HG02852 (cell line): ENCODE measurements at regions not wholly inside any gene's neighbourhood (a gene's known extent, or its start where the extent isn't known, plus 50 kb on each side); places are given as distances from the start of the nearest gene placed in this dataset.

Experiments used
- ATAC-seq: cut with Tn5 transposase; IDR thresholded peaks from one replicate; pipeline ENCODE4 v1.9.1; 2021; ENCODE audit warnings: mild to moderate bottlenecking, moderate library complexity; ENCODE audit not compliant: unreplicated experiment

DNA sequence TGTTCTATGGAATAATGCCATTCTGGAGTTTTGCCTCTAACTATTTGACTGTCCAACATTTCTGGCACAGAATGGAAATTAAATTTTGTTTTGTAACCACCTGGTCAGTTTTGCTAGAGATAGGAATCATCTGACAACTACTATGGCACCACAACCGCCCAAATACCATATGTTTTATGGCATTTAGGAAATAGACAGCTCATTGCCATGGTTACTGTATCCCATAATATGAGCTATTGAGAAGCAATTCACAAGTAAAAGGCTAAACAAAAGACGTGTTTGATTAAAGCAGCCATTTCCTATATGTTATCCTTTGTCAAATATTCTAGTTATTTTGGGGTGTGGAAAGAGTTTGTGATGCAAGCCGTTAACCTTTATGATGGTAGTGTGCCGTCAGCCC, 1105.3 kb upstream of the LCORL start:
- no peak for ATAC-seq

DNA sequence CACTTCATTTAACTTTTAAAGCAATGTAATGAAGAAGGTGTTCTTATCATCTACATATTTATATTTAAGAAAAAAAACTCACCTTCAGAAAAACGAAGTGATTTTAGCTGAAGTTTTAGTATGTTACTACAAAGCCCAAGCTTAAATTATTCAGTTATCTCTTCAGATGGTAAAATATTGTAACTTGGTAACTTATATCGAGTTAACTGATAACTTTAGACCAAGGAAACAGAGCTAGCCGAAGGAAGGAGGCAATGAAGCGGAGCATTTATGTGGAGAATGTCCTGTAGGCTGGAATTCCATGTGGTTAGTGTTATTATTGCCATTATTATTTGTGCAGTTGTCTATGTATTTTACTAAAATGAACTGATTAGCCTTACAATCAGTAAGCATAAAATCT, 1102.1 kb upstream of the LCORL start:
- no peak for ATAC-seq

- no peak for ATAC-seq
Measured at GRCh38 chr4:19119904-19120560, 1098.5 kb upstream of the LCORL start.

- no peak for ATAC-seq
Measured at GRCh38 chr4:19117022-19117421, 1095.5 kb upstream of the LCORL start.

DNA sequence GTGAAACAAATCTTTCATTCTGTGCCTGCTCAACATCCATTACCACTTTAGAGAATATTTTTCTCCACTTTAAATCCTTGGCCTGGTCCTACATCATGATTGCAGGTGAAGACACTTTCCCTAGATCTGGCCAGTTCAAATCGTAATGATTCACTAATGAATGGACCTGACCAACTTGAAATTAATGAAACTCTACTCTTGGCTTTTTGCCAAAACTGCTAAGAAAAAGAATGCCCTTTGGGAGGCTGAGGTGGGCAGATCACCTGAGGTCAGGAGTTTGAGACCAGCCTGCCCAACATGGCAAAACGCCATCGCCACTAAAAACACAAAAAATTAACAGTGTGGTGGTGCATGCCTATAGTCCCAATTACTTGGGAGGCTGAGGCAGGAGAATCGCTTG, 1082.6 kb upstream of the LCORL start:
- no peak for ATAC-seq

- no peak for ATAC-seq
Measured at GRCh38 chr4:19095491-19096046, 1074.0 kb upstream of the LCORL start.

GRCh38 chr4:19093951-19094350, 1072.4 kb upstream of the LCORL start:
- no peak for ATAC-seq

- no peak for ATAC-seq
Measured at GRCh38 chr4:19092797-19093196, 1071.2 kb upstream of the LCORL start.

GRCh38 chr4:19074036-19074435, 1052.5 kb upstream of the LCORL start:
- no peak for ATAC-seq

DNA sequence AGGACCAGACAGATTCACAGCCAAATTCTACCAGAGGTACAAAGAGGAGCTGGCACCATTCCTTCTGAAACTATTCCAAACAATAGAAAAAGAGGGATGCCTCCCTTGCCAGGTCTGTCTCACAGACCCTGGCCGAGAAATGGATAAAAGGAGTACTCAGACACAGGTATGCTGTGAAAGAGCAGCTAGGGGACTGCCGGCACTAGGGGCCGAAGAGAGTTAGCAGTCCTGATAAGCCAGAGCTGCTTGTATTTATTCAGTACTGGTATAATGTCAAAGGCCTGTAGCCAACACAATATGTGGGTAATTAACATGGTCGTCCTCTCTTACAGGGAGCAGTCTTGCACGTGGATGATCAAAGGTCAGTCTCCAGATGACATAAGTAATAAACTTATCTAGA, 1042.1 kb upstream of the LCORL start:
- no peak for ATAC-seq

GRCh38 chr4:19054916-19055315, 1033.4 kb upstream of the LCORL start:
- no peak for ATAC-seq

GRCh38 chr4:19051831-19052230, 1030.3 kb upstream of the LCORL start:
- no peak for ATAC-seq

DNA sequence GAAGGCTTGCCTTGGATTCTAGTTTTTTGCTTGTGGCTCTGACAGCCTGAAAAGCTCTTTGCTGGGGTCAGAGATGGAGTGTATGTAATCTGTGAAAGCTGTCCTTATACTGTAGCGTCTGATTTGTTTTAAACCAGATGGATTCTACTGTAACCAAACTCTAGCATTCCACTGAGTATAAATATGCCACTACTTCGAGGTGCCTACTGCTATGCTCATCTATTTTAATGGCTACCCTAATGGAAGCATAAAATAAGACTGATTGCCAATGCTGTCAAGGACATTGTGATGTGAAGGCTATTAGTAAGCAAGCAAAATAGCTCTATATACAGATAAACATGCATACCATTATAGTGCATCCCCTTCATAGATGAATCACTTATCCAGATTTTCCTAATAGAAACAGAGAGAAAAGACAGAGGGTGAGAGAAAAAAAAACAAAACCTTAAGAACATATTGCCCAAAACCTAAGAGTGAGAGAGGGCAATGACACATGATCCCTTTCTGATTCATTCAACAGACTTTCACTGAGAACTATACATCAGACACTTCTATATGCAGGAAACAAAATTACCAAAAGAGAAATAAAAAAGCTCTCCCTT, 1025.8 kb upstream of the LCORL start:
- ATAC-seq: no peak

DNA sequence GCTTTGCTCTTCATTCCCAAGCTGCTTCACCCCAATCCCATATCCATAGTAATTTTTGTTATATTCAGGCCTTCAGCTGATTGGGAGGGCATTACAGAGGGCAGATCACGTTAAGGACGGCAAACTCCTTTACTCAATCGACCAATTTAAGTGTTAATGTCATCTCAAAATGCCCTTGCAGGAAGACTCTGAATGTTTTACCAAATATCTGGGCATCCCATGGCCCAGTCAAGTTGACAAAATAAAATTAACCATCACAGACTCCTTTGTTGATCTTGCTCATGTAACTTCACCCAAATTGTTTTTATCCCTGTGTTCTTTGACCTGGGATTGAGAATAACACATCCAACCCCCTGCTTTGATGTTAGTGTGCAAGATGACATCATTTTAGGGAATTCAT, 1018.3 kb upstream of the LCORL start:
- no peak for ATAC-seq

- no peak for ATAC-seq
Measured at GRCh38 chr4:19038231-19038630, 1016.7 kb upstream of the LCORL start.

GRCh38 chr4:19033816-19034733, 1012.5 kb upstream of the LCORL start:
- ATAC-seq: no peak

- ATAC-seq: no peak
Measured at GRCh38 chr4:19030536-19030935, 1009.0 kb upstream of the LCORL start.

DNA sequence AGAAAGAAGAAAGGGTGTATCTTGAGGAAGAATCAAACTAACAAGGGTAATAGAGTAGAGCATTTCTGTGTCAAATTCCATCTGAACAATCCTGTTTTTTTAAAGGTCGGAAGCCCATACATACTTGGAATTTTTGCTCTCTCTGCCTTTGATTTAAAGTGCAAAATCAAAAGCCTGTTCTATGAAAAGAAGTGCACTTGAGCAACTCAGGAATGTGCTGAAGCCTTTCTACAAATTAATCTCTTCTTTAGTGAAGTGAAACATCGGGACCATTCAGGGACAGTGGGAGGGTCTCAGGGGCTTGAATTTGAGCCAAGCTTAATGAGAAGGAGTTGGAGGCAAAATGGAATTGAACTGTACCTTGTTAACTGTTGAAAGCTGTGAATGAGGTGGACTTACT, 1008.5 kb upstream of the LCORL start:
- no peak for ATAC-seq

DNA sequence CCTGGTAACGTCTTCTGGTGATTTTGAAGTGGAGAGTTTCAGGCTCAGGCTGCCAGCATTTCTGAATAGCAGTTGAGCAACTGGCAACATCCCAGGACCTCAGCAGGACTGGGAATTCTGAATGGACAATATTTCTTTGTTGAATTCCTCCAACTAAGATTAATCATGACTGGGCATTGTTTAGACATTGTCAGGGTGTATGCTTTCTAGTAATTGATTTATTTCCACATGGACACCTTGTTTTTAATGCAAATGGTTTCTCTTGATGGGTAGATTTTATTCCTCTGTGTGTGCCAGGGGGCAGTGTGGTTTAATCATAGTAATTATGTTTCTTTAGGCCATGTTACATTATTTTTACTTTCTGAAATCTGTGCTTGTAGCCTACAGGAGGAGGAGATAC, 1004.7 kb upstream of the LCORL start:
- no peak for ATAC-seq

- no peak for ATAC-seq
Measured at GRCh38 chr4:19025031-19025430, 1003.5 kb upstream of the LCORL start.

- ATAC-seq: no peak
Measured at GRCh38 chr4:19024047-19024446, 1002.5 kb upstream of the LCORL start.

DNA sequence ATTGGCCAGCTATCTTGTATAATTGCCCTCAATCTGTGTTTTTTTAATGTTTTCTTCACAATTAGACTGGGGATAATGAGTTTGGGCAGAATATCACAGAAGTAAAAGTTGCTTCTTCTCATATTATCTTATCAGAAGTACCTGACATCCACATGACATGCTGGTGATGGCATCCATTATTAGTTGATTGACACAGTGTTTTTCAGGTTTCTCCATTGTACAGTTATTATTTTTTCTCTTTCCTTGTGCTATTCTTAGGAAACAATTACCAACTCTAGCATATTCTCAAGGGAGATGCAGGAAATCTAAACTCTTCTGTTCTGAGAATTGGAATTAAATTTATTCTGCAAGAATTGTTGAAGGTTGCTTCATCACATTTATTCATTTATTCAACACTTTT, 1000.1 kb upstream of the LCORL start:
- no peak for ATAC-seq
